K562 (cell line): ENCODE measurements at regions not wholly inside any gene's neighbourhood (a gene's known extent, or its start where the extent isn't known, plus 50 kb on each side); places are given as distances from the start of the nearest gene placed in this dataset.

Experiments used
- ARID3B ChIP-seq: fragments of 250-450 bp; sonication (Bioruptor Pico); IDR thresholded peaks from 2 replicates; pipeline ENCODE4 v1.4.0; 2020; ENCODE audit warnings: borderline replicate concordance
- CBX3 ChIP-seq, 2 experiments: IDR thresholded peaks; 1 replicate in 1 of 2; 2 replicates in 1 of 2; pipeline ENCODE4 v1.6.1; 2012; ENCODE audit warnings: inconsistent platforms in 2 of 2, low read length in 2 of 2, borderline replicate concordance in 1 of 2, control low read depth in 1 of 2
- CREB3 ChIP-seq: fragments of 450-650 bp; conservative IDR thresholded peaks from 2 replicates; pipeline ENCODE4 v1.6.1; 2016; ENCODE audit warnings: missing genetic modification characterization, low read depth, mild to moderate bottlenecking, missing compliant biosample characterization, moderate library complexity
- ESRRA ChIP-seq: fragments of 450-650 bp; IDR thresholded peaks from 2 replicates; pipeline ENCODE4 v1.6.1; 2014; ENCODE audit warnings: low read depth, mild to moderate bottlenecking, moderate library complexity, borderline replicate concordance
- ETS2 ChIP-seq: IDR thresholded peaks from 2 replicates; pipeline ENCODE4 v1.6.1; 2016; ENCODE audit warnings: borderline replicate concordance, missing genetic modification characterization, mild to moderate bottlenecking, moderate library complexity, missing compliant biosample characterization; ENCODE audit not compliant: poor library complexity, severe bottlenecking
- FOXM1 ChIP-seq, 2 experiments: fragments of 450-650 bp in 1 of 2; sonication (generic) in 1 of 2; formaldehyde crosslinking in 1 of 2; IDR thresholded peaks; 2 replicates each; pipeline versions ENCODE4 v1.6.1 to v1.9.0; 2017 to 2022; ENCODE audit warnings: low read depth in 2 of 2, mild to moderate bottlenecking in 2 of 2, missing genetic modification reagents in 1 of 2, moderate library complexity in 1 of 2
- HOMEZ ChIP-seq: fragments of 250-450 bp; sonication (Bioruptor Pico); IDR thresholded peaks from 2 replicates; pipeline ENCODE4 v1.4.0; 2020; ENCODE audit warnings: mild to moderate bottlenecking, moderate library complexity
- MECOM ChIP-seq: fragments of 250-450 bp; sonication (Bioruptor Pico); IDR thresholded peaks from 2 replicates; pipeline ENCODE4 v1.8.0; 2022; ENCODE audit warnings: inconsistent platforms
- NFIC ChIP-seq: fragments of 450-650 bp; IDR thresholded peaks from 2 replicates; pipeline ENCODE4 v1.6.1; 2017; ENCODE audit warnings: mild to moderate bottlenecking, inconsistent platforms
- POLR2AphosphoS5 ChIP-seq: IDR thresholded peaks from 2 replicates; pipeline ENCODE4 v1.6.1; 2011; ENCODE audit warnings: mild to moderate bottlenecking, low read depth, low read length, moderate library complexity; ENCODE audit not compliant: control insufficient read depth, insufficient read depth
- RHOXF2B ChIP-seq: fragments of 250-450 bp; sonication (Bioruptor Pico); conservative IDR thresholded peaks from 2 replicates; pipeline ENCODE4 v1.5.1; 2021
- SMARCC2 ChIP-seq: fragments of 450-650 bp; IDR thresholded peaks from 2 replicates; pipeline ENCODE4 v1.6.1; 2017; ENCODE audit warnings: antibody characterized with exemption, moderate library complexity, mild to moderate bottlenecking, low read depth
- TAL1 ChIP-seq: fragments of 450-650 bp; IDR thresholded peaks from 2 replicates; pipeline ENCODE4 v1.6.1; 2016; ENCODE audit warnings: mild to moderate bottlenecking
- TRIM24 ChIP-seq, 2 experiments: fragments of 450-650 bp; IDR thresholded peaks; 2 replicates each; pipeline ENCODE4 v1.6.1; 2016
- USF2 ChIP-seq: sonication (generic); formaldehyde crosslinking; IDR thresholded peaks from 2 replicates; pipeline ENCODE4 v1.5.0; 2020; ENCODE audit warnings: missing genetic modification reagents
- ZBTB12 ChIP-seq: fragments of 250-450 bp; sonication (Bioruptor Pico); IDR thresholded peaks from 2 replicates; pipeline ENCODE4 v1.4.0; 2020
- ZNF280A ChIP-seq: fragments of 450-650 bp; IDR thresholded peaks from 2 replicates; pipeline ENCODE4 v1.6.1; 2018; ENCODE audit warnings: mild to moderate bottlenecking, low read depth; ENCODE audit not compliant: partially characterized antibody
- ZNF347 ChIP-seq: fragments of 450-650 bp; formaldehyde crosslinking; IDR thresholded peaks from 2 replicates; pipeline ENCODE4 v1.4.0; 2020; ENCODE audit warnings: low read depth, mild to moderate bottlenecking, moderate library complexity
- ZNF41 ChIP-seq: fragments of 250-450 bp; sonication (Bioruptor Pico); conservative IDR thresholded peaks from 2 replicates; pipeline ENCODE4 v1.4.0; 2020; ENCODE audit warnings: mild to moderate bottlenecking
- ZNF561 ChIP-seq: fragments of 450-650 bp; formaldehyde crosslinking; conservative IDR thresholded peaks from 2 replicates; pipeline ENCODE4 v1.4.0; 2020; ENCODE audit warnings: mild to moderate bottlenecking, moderate library complexity

- no peak for TF ChIP-seq HOMEZ
- peak; percentile 63 for TF ChIP-seq NFIC
- TF ChIP-seq ZNF41, result no peak
- TF ChIP-seq ZNF561 (CRISPR knock-in tag), result no peak
- TF ChIP-seq SMARCC2, result peak; percentile 41; the same call in 1 of the 2 replicates
- no peak for TF ChIP-seq MECOM (CRISPR knock-in tag)
- TF ChIP-seq ARID3B (CRISPR knock-in tag), result no peak
- no peak for TF ChIP-seq RHOXF2B
- TF ChIP-seq TRIM24 (IDR thresholded peaks at IDR 0.05), result peak; percentile 67 to 78; a peak in 2 of 4 replicates
- TF ChIP-seq ZNF280A, result no peak
- no peak for TF ChIP-seq CREB3 (tag)
- no peak for TF ChIP-seq ZNF347 (CRISPR knock-in tag)
- TF ChIP-seq TAL1, result peak; percentile 93
- no peak for TF ChIP-seq ZBTB12 (CRISPR knock-in tag)
- peak; percentile 51; the same call in 1 of the 2 replicates for TF ChIP-seq POLR2AphosphoS5
- no peak for TF ChIP-seq ESRRA
- no peak for TF ChIP-seq USF2 (CRISPR knock-in tag)
- no peak for TF ChIP-seq CBX3 (IDR thresholded peaks at IDR 0.05; ENCODE audit: borderline replicate concordance in 1 of 2, low read length in 2 of 2)
- no peak for TF ChIP-seq ETS2 (tag)
- TF ChIP-seq FOXM1 (IDR thresholded peaks at IDR 0.05; ENCODE audit: low read depth), result peak; percentile 72; the same call in 1 of the 2 replicates
- TF ChIP-seq FOXM1 (CRISPR knock-in tag; IDR thresholded peaks at IDR 0.05; ENCODE audit: low read depth), result no peak
Measured at GRCh38 chr5:58013542-58014258, 446.2 kb downstream of the PLK2 start (continued).
